ENCODE measurements at regions not wholly inside any gene's neighbourhood (a gene's known extent, or its start where the extent isn't known, plus 50 kb on each side); places are given as distances from the start of the nearest gene placed in this dataset.

DNA sequence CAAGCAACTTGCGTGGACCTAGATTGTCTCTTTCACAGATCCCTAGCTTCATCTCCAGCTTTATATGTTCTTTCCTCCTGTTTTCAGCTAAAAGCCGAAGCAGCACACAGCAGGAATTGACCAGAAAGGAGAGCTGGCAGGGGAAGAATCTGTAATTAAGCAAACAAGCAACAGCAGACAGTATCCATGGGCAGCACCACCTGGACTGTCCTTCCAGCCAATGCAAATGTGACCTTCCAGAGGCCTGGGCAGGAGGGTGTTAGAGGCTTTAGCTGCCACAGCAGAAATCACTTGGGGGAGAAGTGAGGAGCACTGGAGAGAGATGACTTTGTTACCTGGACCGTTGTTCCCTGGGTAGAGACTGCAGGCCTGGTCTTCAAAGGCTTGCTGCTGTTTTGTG lies 427.6 kb upstream of the GOT2 start:
- Mint-ChIP-seq H3K27me3 (ENCODE audit: low read depth) (no peaks in the 10 kb centered on the region), H3K9me3 (no peaks in the 10 kb centered on the region), H3K4me3 (no peak overlapping the region), H3K27ac (no peak overlapping the region), H3K4me1 (ENCODE audit: low read depth) (no peaks in the 10 kb centered on the region), H3K36me3 (ENCODE audit: insufficient read depth in 2 of 2) (no peaks in the 10 kb centered on the region)
- DNase-seq = no peak
- no peak for ATAC-seq (replicated peaks in 1 of 2)

DNA sequence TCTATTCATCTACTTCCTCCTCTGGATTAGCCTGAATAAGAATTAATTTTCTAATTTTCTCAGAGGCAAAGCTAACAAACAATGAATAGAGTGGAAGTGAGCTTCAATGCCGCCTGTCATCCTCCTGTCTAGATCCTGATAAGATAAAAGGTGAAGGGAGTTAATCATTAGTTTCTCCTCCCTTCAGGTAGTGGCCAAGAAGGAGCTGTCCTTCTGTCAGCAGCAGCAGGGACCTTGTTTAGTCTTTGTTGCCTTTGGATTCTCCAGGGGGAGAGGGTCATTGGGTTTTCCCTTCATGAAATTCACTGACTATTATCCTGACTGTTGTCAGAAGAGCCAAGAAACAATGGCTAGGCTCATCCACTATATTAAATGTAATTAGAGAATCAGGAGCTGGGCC lies 420.2 kb upstream of the GOT2 start:
- Mint-ChIP-seq H3K27ac (no peak overlapping the region), H3K9me3 (no peaks in the 10 kb centered on the region), H3K4me1 (ENCODE audit: low read depth) (no peaks in the 10 kb centered on the region), H3K27me3 (ENCODE audit: low read depth) (peaks cover 10% of the 10 kb centered on the region), H3K36me3 (ENCODE audit: insufficient read depth in 2 of 2) (no peaks in the 10 kb centered on the region), H3K4me3 (no peak overlapping the region)
- ATAC-seq (replicated peaks in 1 of 2) (no peak), DNase-seq (no peak)

DNA sequence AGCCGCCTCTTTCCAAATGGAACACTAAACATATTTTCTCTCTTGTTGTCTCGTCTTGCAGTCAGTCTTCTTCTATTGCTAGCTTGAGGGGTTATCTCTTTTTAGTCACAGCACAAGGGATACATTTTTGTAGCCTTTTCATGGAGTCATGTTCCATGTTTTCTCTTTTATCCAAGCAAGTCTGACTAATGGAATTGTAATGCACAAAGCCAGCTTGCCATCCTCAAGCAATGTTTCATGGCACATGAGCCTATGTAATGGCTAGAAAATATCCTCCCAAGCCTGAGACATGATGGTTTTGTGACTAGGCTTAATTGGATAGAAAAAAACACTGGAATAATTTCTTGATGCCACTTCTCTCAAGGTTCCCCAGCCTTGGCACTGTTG lies 414.6 kb upstream of the GOT2 start:
- H3K36me3 Mint-ChIP-seq (ENCODE audit: insufficient read depth in 2 of 2) = no peaks in the 10 kb centered on the region
- DNase-seq = no peak
- no peak overlapping the region for H3K4me3 Mint-ChIP-seq
- H3K4me1 Mint-ChIP-seq (ENCODE audit: low read depth) = no peaks in the 10 kb centered on the region
- no peak overlapping the region for H3K27ac Mint-ChIP-seq
- no peak for ATAC-seq (replicated peaks in 1 of 2)
- no peaks in the 10 kb centered on the region for H3K9me3 Mint-ChIP-seq
- no peaks in the 10 kb centered on the region for H3K27me3 Mint-ChIP-seq (ENCODE audit: low read depth)

- Mint-ChIP-seq H3K9me3 (no peaks in the 10 kb centered on the region), H3K27me3 (ENCODE audit: low read depth) (no peaks in the 10 kb centered on the region), H3K4me1 (ENCODE audit: low read depth) (no peaks in the 10 kb centered on the region), H3K36me3 (ENCODE audit: insufficient read depth in 2 of 2) (no peaks in the 10 kb centered on the region), H3K4me3 (no peak overlapping the region), H3K27ac (no peak overlapping the region)
- DNase-seq (no peak), ATAC-seq (replicated peaks in 1 of 2) (no peak)
These were observed 414.1 kb upstream of the GOT2 start for GRCh38 chr16:59148056-59148768.

- Mint-ChIP-seq H3K27me3 (ENCODE audit: low read depth) (no peaks in the 10 kb centered on the region), H3K36me3 (ENCODE audit: insufficient read depth in 2 of 2) (no peaks in the 10 kb centered on the region), H3K4me3 (no peak overlapping the region), H3K9me3 (no peaks in the 10 kb centered on the region), H3K27ac (no peak overlapping the region), H3K4me1 (ENCODE audit: low read depth) (no peaks in the 10 kb centered on the region)
- DNase-seq = no peak
- ATAC-seq (replicated peaks in 1 of 2) = no peak
These were observed 412.0 kb upstream of the GOT2 start for GRCh38 chr16:59146140-59146539.

GRCh38 chr16:59144841-59145240 lies 410.7 kb upstream of the GOT2 start:
- Mint-ChIP-seq H3K27me3 (ENCODE audit: low read depth) (no peaks in the 10 kb centered on the region), H3K4me1 (ENCODE audit: low read depth) (no peaks in the 10 kb centered on the region), H3K27ac (no peak overlapping the region), H3K4me3 (no peak overlapping the region), H3K36me3 (ENCODE audit: insufficient read depth in 2 of 2) (no peaks in the 10 kb centered on the region), H3K9me3 (peaks cover 0 to 2% of the 10 kb centered on the region in 2 donors)
- DNase-seq = no peak
- no peak for ATAC-seq (replicated peaks in 1 of 2)

DNA sequence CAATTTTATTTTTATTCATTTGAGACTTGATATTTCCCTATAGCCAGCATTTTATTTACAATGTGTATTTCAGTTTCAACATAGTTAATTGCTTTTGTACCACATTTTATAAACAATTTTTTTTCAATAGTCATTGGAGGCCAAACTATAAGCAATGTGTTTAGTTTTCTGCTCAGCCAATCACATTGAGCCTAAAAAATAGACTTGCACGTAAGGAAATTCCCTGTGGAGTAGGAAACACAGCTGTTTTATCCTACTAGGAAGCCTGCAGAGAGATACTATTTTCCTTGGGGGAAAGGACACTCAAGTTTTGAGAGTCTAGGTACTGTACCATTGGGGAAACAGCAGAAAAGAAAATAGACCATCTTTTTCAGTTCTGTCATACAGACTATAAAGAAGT lies 410.2 kb upstream of the GOT2 start:
- no peak overlapping the region for H3K4me3 Mint-ChIP-seq
- H3K36me3 Mint-ChIP-seq (ENCODE audit: insufficient read depth in 2 of 2) = no peaks in the 10 kb centered on the region
- no peaks in the 10 kb centered on the region for H3K27me3 Mint-ChIP-seq (ENCODE audit: low read depth)

DNA sequence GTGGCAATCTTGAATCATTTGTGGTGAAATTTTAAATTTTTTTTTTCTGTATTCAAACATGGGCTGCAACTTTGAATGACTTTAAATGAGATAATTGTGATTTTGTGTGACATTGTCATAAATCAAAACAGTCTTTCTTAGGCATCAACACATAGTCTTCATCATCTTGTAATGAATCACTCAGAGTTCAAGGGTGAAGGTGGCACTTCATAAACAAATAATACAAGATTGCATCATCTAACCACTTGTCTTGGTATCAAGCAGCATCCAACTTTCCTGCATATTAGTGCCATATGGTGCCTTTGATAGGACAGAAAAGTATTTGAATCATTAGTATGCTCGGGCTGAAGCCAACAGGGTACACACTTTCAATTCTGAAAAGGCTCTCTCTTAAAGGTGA lies 392.4 kb upstream of the GOT2 start:
- Mint-ChIP-seq H3K9me3 (peaks cover 0 to 2% of the 10 kb centered on the region in 2 donors), H3K36me3 (ENCODE audit: insufficient read depth in 2 of 2) (no peaks in the 10 kb centered on the region), H3K27ac (no peak overlapping the region), H3K4me1 (ENCODE audit: low read depth) (no peaks in the 10 kb centered on the region), H3K4me3 (no peak overlapping the region), H3K27me3 (ENCODE audit: low read depth) (no peaks in the 10 kb centered on the region)
- ATAC-seq (replicated peaks in 1 of 2) (no peak), DNase-seq (no peak)

More for the DNA sequence above, 410.2 kb upstream of the GOT2 start:
- H3K9me3 Mint-ChIP-seq = peaks cover 0 to 4% of the 10 kb centered on the region in 2 donors
- H3K4me1 Mint-ChIP-seq (ENCODE audit: low read depth) = no peaks in the 10 kb centered on the region
- DNase-seq (no peak), ATAC-seq (replicated peaks in 1 of 2) (no peak)
- no peak overlapping the region for H3K27ac Mint-ChIP-seq

GRCh38 chr16:59124056-59124455 lies 389.9 kb upstream of the GOT2 start:
- no peaks in the 10 kb centered on the region for H3K27me3 Mint-ChIP-seq (ENCODE audit: low read depth)
- no peak for DNase-seq
- no peaks in the 10 kb centered on the region for H3K4me1 Mint-ChIP-seq (ENCODE audit: low read depth)
- no peaks in the 10 kb centered on the region for H3K36me3 Mint-ChIP-seq (ENCODE audit: insufficient read depth in 2 of 2)
- no peak overlapping the region for H3K27ac Mint-ChIP-seq
- H3K4me3 Mint-ChIP-seq = no peak overlapping the region
- H3K9me3 Mint-ChIP-seq = no peaks in the 10 kb centered on the region
- no peak for ATAC-seq (replicated peaks in 1 of 2)

- Mint-ChIP-seq H3K4me1 (ENCODE audit: low read depth) (no peaks in the 10 kb centered on the region), H3K27ac (no peak overlapping the region), H3K27me3 (ENCODE audit: low read depth) (no peaks in the 10 kb centered on the region), H3K4me3 (no peak overlapping the region), H3K9me3 (no peaks in the 10 kb centered on the region), H3K36me3 (ENCODE audit: insufficient read depth in 2 of 2) (no peaks in the 10 kb centered on the region)
- ATAC-seq (replicated peaks in 1 of 2) (no peak), DNase-seq (no peak)
These were observed 389.4 kb upstream of the GOT2 start for GRCh38 chr16:59123479-59123878.

- Mint-ChIP-seq H3K36me3 (ENCODE audit: insufficient read depth in 2 of 2) (no peaks in the 10 kb centered on the region), H3K4me1 (ENCODE audit: low read depth) (no peaks in the 10 kb centered on the region), H3K9me3 (no peaks in the 10 kb centered on the region), H3K27ac (no peak overlapping the region), H3K27me3 (ENCODE audit: low read depth) (no peaks in the 10 kb centered on the region), H3K4me3 (no peak overlapping the region)
- ATAC-seq (replicated peaks in 1 of 2) (no peak), DNase-seq (no peak)
These were observed 388.1 kb upstream of the GOT2 start for GRCh38 chr16:59122262-59122537.

- ATAC-seq (replicated peaks in 1 of 2) = no peak
- Mint-ChIP-seq H3K4me3 (no peak overlapping the region), H3K9me3 (no peaks in the 10 kb centered on the region), H3K27ac (no peak overlapping the region), H3K36me3 (ENCODE audit: insufficient read depth in 2 of 2) (no peaks in the 10 kb centered on the region), H3K27me3 (ENCODE audit: low read depth) (no peaks in the 10 kb centered on the region), H3K4me1 (ENCODE audit: low read depth) (no peaks in the 10 kb centered on the region)
- DNase-seq = no peak
These were observed 387.5 kb upstream of the GOT2 start for GRCh38 chr16:59121411-59122261.

- H3K9me3 Mint-ChIP-seq = no peaks in the 10 kb centered on the region
- ATAC-seq (replicated peaks in 1 of 2) (no peak), DNase-seq (no peak)
- no peak overlapping the region for H3K4me3 Mint-ChIP-seq
- no peaks in the 10 kb centered on the region for H3K4me1 Mint-ChIP-seq (ENCODE audit: low read depth)
- H3K27me3 Mint-ChIP-seq (ENCODE audit: low read depth) = no peaks in the 10 kb centered on the region
- no peaks in the 10 kb centered on the region for H3K36me3 Mint-ChIP-seq (ENCODE audit: insufficient read depth in 2 of 2)
- H3K27ac Mint-ChIP-seq = no peak overlapping the region
These were observed 382.6 kb upstream of the GOT2 start for GRCh38 chr16:59116744-59117143.

DNA sequence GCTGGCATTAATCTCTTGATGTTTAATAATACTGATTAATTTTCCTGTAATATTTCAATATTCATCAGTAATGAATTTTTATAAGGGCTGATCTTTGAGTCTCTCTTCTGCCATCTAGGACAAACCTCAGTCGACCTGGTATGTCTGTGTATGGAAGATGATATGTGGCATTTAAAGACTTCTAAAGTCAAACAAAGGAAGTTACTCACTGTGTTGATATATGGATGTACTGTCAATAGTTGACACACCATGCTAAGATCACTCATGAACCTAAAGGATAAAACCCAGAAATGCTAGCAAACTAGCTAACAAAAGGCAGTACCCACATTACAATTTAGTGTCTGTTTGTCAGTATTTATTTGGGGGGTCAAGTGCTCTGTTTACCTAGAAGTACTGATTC lies 380.7 kb upstream of the GOT2 start:
- H3K27ac Mint-ChIP-seq = no peak overlapping the region
- no peak overlapping the region for H3K4me3 Mint-ChIP-seq
- no peaks in the 10 kb centered on the region for H3K36me3 Mint-ChIP-seq (ENCODE audit: insufficient read depth in 2 of 2)
- ATAC-seq (replicated peaks in 1 of 2) (no peak), DNase-seq (no peak)
- no peaks in the 10 kb centered on the region for H3K27me3 Mint-ChIP-seq (ENCODE audit: low read depth)
- no peaks in the 10 kb centered on the region for H3K9me3 Mint-ChIP-seq
- no peaks in the 10 kb centered on the region for H3K4me1 Mint-ChIP-seq (ENCODE audit: low read depth)

Measured in activated T-cell treated with anti-CD3 and anti-CD28 coated beads, Interleukin-2, amount 50 U/mL, for 72 hours (primary cell).